B cell (primary cell): ENCODE measurements at regions not wholly inside any gene's neighbourhood (a gene's known extent, or its start where the extent isn't known, plus 50 kb on each side); places are given as distances from the start of the nearest gene placed in this dataset.
"Not testable (repeated sequence)": the region's sequence is repeated elsewhere in the genome, so short reads cannot be mapped to it uniquely, and the experiment has no call there.

Source experiments
- ATAC-seq: fragments of 200-7000 bp; cut with Tn5 transposase; one replicate; pipeline ENCODE4 v1.10.0; 2021; ENCODE audit warnings: low read depth, mild to moderate bottlenecking, moderate number of reproducible peaks, moderate library complexity
- CTCF ChIA-PET: fragments of 350-600 bp; sonication (Branson Sonifier 250); formaldehyde crosslinking; loops from one replicate; lab custom pipeline; 2021; ENCODE audit warnings: antibody characterized with exemption, inconsistent platforms; lab: Charles Lee
- POLR2A ChIA-PET: fragments of 350-600 bp; sonication (Branson Sonifier 250); formaldehyde crosslinking; loops from one replicate; lab custom pipeline; 2021; ENCODE audit warnings: antibody characterized with exemption; lab: Charles Lee
- DNase-seq: peaks from one replicate; pipeline ENCODE4 v3.0.0; 2013
- H2AFZ ChIP-seq: 2 replicates; pipeline ENCODE4 v1.6.1; 2012; ENCODE audit warnings: mild to moderate bottlenecking, low read depth, low read length; ENCODE audit not compliant: insufficient read depth, poor library complexity, severe bottlenecking
- H3K27ac ChIP-seq, 2 donors: 1 replicate in 1 of 2; 2 replicates in 1 of 2; pipeline ENCODE4 v1.5.1; 2012 to 2013; ENCODE audit warnings: low read length in 2 of 2, mild to moderate bottlenecking in 2 of 2, moderate library complexity in 1 of 2
- H3K27me3 ChIP-seq, 4 experiments: fragments of 200-600 bp in 1 of 4; sonication (generic) in 1 of 4; replicated peaks in 1 of 4; 1 replicate in 2 of 4; 2 replicates in 2 of 4; pipeline versions ENCODE4 v1.6.1 to v1.7.0; 2013 to 2016; ENCODE audit warnings: low read length in 3 of 4, mild to moderate bottlenecking in 2 of 4, mixed read lengths in 1 of 4, moderate library complexity in 1 of 4; ENCODE audit not compliant: insufficient read depth in 4 of 4, control insufficient read depth in 3 of 4; ENCODE audit errors: control extremely low read depth in 1 of 4
- H3K36me3 ChIP-seq, 2 experiments: replicated peaks in 1 of 2; 1 replicate in 1 of 2; 2 replicates in 1 of 2; pipeline versions ENCODE4 v1.6.1 to v1.7.1; 2013; ENCODE audit warnings: low read length in 1 of 2; ENCODE audit not compliant: insufficient read depth in 2 of 2, control insufficient read depth in 1 of 2; ENCODE audit errors: control extremely low read depth in 1 of 2, extremely low read depth in 1 of 2
- H3K4me1 ChIP-seq, 2 donors: fragments of 200-600 bp in 1 of 2; sonication (generic) in 1 of 2; 1 replicate in 1 of 2; 2 replicates in 1 of 2; pipeline versions ENCODE4 v1.5.1 to v1.6.1; 2013 to 2017; ENCODE audit warnings: low read length in 2 of 2; ENCODE audit not compliant: control insufficient read depth in 2 of 2, insufficient read depth in 2 of 2
- H3K4me2 ChIP-seq: replicated peaks from 2 replicates; pipeline ENCODE3; 2012; ENCODE audit warnings: mild to moderate bottlenecking, low read depth, low read length; ENCODE audit not compliant: poor library complexity, severe bottlenecking
- H3K4me3 ChIP-seq, 5 experiments: fragments of 200-600 bp in 1 of 5; sonication (generic) in 1 of 5; 1 replicate in 3 of 5; 2 replicates in 2 of 5; pipeline versions ENCODE4 v1.5.1 to v1.7.0; 2011 to 2016; ENCODE audit warnings: low read length in 4 of 5, mild to moderate bottlenecking in 4 of 5, low read depth in 2 of 5, control low read depth in 1 of 5, moderate library complexity in 1 of 5; ENCODE audit not compliant: insufficient read depth in 1 of 5; ENCODE audit errors: control extremely low read depth in 1 of 5, extremely low read depth in 1 of 5
- H3K79me2 ChIP-seq: fragments of 200-600 bp; sonication (generic); one replicate; pipeline ENCODE4 v1.6.0; 2016; ENCODE audit warnings: low read length; ENCODE audit not compliant: control insufficient read depth, insufficient read depth
- H3K9ac ChIP-seq: fragments of 200-600 bp; sonication (generic); 2 replicates; pipeline ENCODE4 v1.6.1; 2017; ENCODE audit warnings: mild to moderate bottlenecking, low read length, moderate library complexity
- H3K9me3 ChIP-seq, 3 donors: one replicate each; pipeline versions ENCODE4 v1.6.1 to v1.7.1; 2013; ENCODE audit warnings: low read length in 2 of 3; ENCODE audit not compliant: control insufficient read depth in 2 of 3, insufficient read depth in 1 of 3; ENCODE audit errors: control extremely low read depth in 1 of 3
- H4K20me1 ChIP-seq: 2 replicates; pipeline ENCODE4 v1.6.0; 2012; ENCODE audit warnings: mild to moderate bottlenecking, low read length; ENCODE audit not compliant: insufficient read depth, control insufficient read depth, poor library complexity, severe bottlenecking
- H3K27ac Mint-ChIP-seq: one replicate; pipeline ENCODE4 v1.8.0; 2021; ENCODE audit warnings: mixed read lengths
- H3K27me3 Mint-ChIP-seq: one replicate; pipeline ENCODE4 v1.8.0; 2021; ENCODE audit warnings: mixed read lengths
- H3K4me1 Mint-ChIP-seq: one replicate; pipeline ENCODE4 v1.8.0; 2021; ENCODE audit warnings: mixed read lengths
- H3K4me3 Mint-ChIP-seq: one replicate; pipeline ENCODE4 v1.8.0; 2021; ENCODE audit warnings: mixed read lengths
- H3K9me3 Mint-ChIP-seq: one replicate; pipeline ENCODE4 v1.8.0; 2022; ENCODE audit warnings: mixed read lengths; ENCODE audit not compliant: insufficient read depth
- CTCF ChIP-seq: fragments of 200-600 bp; IDR thresholded peaks from one replicate; pipeline ENCODE4 v1.8.0; 2022; ENCODE audit warnings: antibody characterized with exemption, mild to moderate bottlenecking
- EZH2 ChIP-seq: IDR thresholded peaks from 2 replicates; pipeline ENCODE4 v1.6.1; 2012; ENCODE audit warnings: borderline replicate concordance, low read depth, mild to moderate bottlenecking, moderate library complexity, low read length; ENCODE audit not compliant: insufficient read depth, poor library complexity, severe bottlenecking
- WGBS: methylation state at CpG from one replicate; pipeline ENCODE4 v1.1.5; 2013; ENCODE audit warnings: missing lambda C conversion rate; ENCODE audit not compliant: insufficient coverage; 5-methylcytosine and 5-hydroxymethylcytosine counted together
- intact Hi-C: fragments of 100-400 bp; cut with micrococcal nuclease; formaldehyde crosslinking; loops from one replicate; pipeline ENCODE4 v1.10.0; 2022

- no peak for ATAC-seq
- DNase-seq, result no peak
- H3K79me2 ChIP-seq, result no peaks in the 10 kb centered on the region
- no peak overlapping the region for H3K4me2 ChIP-seq
- no peaks in the 10 kb centered on the region for H4K20me1 ChIP-seq
- Mint-ChIP-seq H3K27ac (no peak overlapping the region), H3K9me3 (peaks cover 2% of the 10 kb centered on the region), H3K4me3 (no peak overlapping the region), H3K27me3 (no peaks in the 10 kb centered on the region), H3K4me1 (no peaks in the 10 kb centered on the region)
- H3K27ac ChIP-seq, result no peak overlapping the region
- intact Hi-C loops, result no loop called here
- H3K4me3 ChIP-seq, result no peak overlapping the region
- H3K36me3 ChIP-seq, result no peaks in the 10 kb centered on the region
- H3K27me3 ChIP-seq, result no peaks in the 10 kb centered on the region
- no peak overlapping the region for H2AFZ ChIP-seq
- H3K4me1 ChIP-seq, result no peaks in the 10 kb centered on the region
- peaks cover 0 to 3% (median 0%) of the 10 kb centered on the region in 3 donors for H3K9me3 ChIP-seq
- no peak overlapping the region for H3K9ac ChIP-seq
- ChIA-PET CTCF (no interaction called here), POLR2A (no interaction called here)
- TF ChIP-seq EZH2 (no peak), CTCF (no peak)
Measured at GRCh38 chr4:63983224-63983623, 426.0 kb downstream of the TECRL start.

DNA sequence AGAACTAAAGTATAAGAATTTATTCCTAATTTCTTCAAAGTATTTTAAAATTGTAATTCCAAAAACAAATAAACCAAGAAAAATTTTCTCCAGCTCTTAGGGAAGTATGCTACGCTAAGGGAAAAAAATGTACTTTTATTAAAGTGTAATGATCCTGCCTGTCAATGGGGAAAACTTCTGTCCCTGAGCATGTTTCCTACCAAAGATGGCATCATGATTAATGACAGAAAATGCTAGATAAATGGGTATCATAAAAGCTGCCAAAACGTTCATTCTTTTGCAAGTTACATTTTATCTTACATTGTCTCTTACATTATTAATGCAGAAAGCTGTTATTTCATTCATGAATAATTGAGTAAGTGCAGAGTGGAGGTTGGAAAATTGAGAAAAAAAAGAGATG, 443.4 kb downstream of the TECRL start:
- H3K4me3 Mint-ChIP-seq, result no peak overlapping the region
- no peaks in the 10 kb centered on the region for H3K27me3 ChIP-seq
- H3K4me3 ChIP-seq, result no peak overlapping the region
- no CpG with 5 or more reads among the region's 2 CpGs for WGBS
- H3K36me3 ChIP-seq, result no peaks in the 10 kb centered on the region
- DNase-seq (no peak), ATAC-seq (no peak)
- H2AFZ ChIP-seq, result no peak overlapping the region
- H3K79me2 ChIP-seq, result no peaks in the 10 kb centered on the region
- ChIA-PET CTCF (no interaction called here), POLR2A (no interaction called here)
- H3K9me3 Mint-ChIP-seq, result peaks cover 3% of the 10 kb centered on the region
- intact Hi-C loops, result no loop called here
- no peaks in the 10 kb centered on the region for H4K20me1 ChIP-seq
- H3K4me2 ChIP-seq, result no peak overlapping the region
- no peak overlapping the region for H3K27ac Mint-ChIP-seq
- no peaks in the 10 kb centered on the region for H3K9me3 ChIP-seq
- no peak overlapping the region for H3K9ac ChIP-seq
- no peaks in the 10 kb centered on the region for H3K4me1 Mint-ChIP-seq
- H3K4me1 ChIP-seq, result no peaks in the 10 kb centered on the region
- TF ChIP-seq EZH2 (no peak), CTCF (no peak)
- H3K27ac ChIP-seq, result no peak overlapping the region
- H3K27me3 Mint-ChIP-seq, result no peaks in the 10 kb centered on the region

DNA sequence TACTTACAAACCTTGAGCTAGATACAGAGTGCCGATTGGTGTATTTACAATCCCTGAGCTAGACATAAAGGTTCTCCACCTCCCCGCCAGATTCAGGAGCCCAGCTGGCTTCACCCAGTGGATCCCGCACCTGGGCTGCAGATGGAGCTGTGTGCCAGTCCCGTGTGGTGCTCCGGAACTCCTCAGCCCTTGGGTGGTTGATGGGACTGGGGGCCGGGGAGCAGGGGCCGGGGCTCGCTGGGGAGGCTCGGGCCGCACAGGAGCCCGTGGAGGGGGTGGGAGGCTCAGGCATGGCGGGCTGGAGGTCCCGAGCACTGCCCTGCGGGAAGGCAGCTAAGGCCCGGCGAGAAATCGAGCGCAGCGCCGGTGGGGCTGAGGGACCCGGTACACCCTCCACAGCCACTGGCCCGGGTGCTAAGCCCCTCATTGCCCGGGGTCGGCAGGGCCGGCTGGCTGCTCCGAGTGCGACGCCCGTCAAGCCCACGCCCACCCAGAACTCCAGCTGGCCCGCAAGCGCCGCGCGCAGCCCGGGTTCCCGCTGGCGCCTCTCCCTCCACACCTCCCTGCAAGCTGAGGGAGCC, 466.5 kb downstream of the TECRL start:
- H3K27me3 Mint-ChIP-seq, H3K9me3 ChIP-seq, H3K4me1 ChIP-seq, H2AFZ ChIP-seq, H3K4me1 Mint-ChIP-seq, H4K20me1 ChIP-seq, H3K36me3 ChIP-seq, intact Hi-C loops, CTCF ChIA-PET, H3K9me3 Mint-ChIP-seq, H3K27ac ChIP-seq, DNase-seq, H3K4me3 ChIP-seq, H3K4me2 ChIP-seq, H3K79me2 ChIP-seq, POLR2A ChIA-PET, H3K27me3 ChIP-seq, H3K4me3 Mint-ChIP-seq, ATAC-seq, H3K27ac Mint-ChIP-seq, H3K9ac ChIP-seq: not testable (repeated sequence)
- 95% methylated on average over 38 of the region's 38 CpGs for WGBS
